CD14-positive monocyte (primary cell): ENCODE measurements at regions not wholly inside any gene's neighbourhood (a gene's known extent, or its start where the extent isn't known, plus 50 kb on each side); places are given as distances from the start of the nearest gene placed in this dataset.

Experiments
- DNase-seq, 3 donors: peaks; one replicate each; pipeline ENCODE4 v3.0.0-alpha.2; 2011 to 2022
- H2AFZ ChIP-seq: 2 replicates; pipeline ENCODE4 v1.6.0; 2012; ENCODE audit warnings: mild to moderate bottlenecking, low read depth, low read length, inconsistent platforms; ENCODE audit not compliant: insufficient read depth, poor library complexity, severe bottlenecking
- H3K27ac ChIP-seq, 2 donors: 1 replicate in 1 of 2; 2 replicates in 1 of 2; pipeline ENCODE4 v1.5.1; 2012 to 2013; ENCODE audit warnings: low read length in 2 of 2, control low read depth in 1 of 2, inconsistent platforms in 1 of 2, low read depth in 1 of 2, mild to moderate bottlenecking in 1 of 2
- H3K27me3 ChIP-seq, 2 donors: one replicate each; pipeline versions ENCODE4 v1.6.0 to v1.6.1; 2011 to 2013; ENCODE audit warnings: low read length in 2 of 2; ENCODE audit not compliant: control insufficient read depth in 2 of 2, insufficient read depth in 2 of 2
- H3K36me3 ChIP-seq, 2 donors: replicated peaks in 1 of 2; 1 replicate in 1 of 2; 2 replicates in 1 of 2; pipeline versions ENCODE4 v1.5.1 to v1.6.1; 2012 to 2013; ENCODE audit warnings: low read length in 2 of 2, control low read depth in 1 of 2, inconsistent platforms in 1 of 2, mild to moderate bottlenecking in 1 of 2; ENCODE audit not compliant: insufficient read depth in 2 of 2, control insufficient read depth in 1 of 2
- H3K4me1 ChIP-seq, 2 donors: 1 replicate in 1 of 2; 2 replicates in 1 of 2; pipeline versions ENCODE4 v1.5.1 to v1.6.1; 2012 to 2013; ENCODE audit warnings: low read length in 2 of 2, control low read depth in 1 of 2, inconsistent platforms in 1 of 2, mild to moderate bottlenecking in 1 of 2, moderate library complexity in 1 of 2; ENCODE audit not compliant: insufficient read depth in 2 of 2, control insufficient read depth in 1 of 2
- H3K4me2 ChIP-seq: replicated peaks from 2 replicates; pipeline ENCODE3; 2012; ENCODE audit warnings: low read length, moderate library complexity, mild to moderate bottlenecking; ENCODE audit not compliant: poor library complexity, severe bottlenecking; ENCODE audit errors: extremely low read depth
- H3K4me3 ChIP-seq, 3 experiments: fragments of 200-600 bp in 1 of 3; sonication (generic) in 1 of 3; replicated peaks in 1 of 3; 1 replicate in 2 of 3; 2 replicates in 1 of 3; pipeline ENCODE4 v1.5.1; 2011 to 2013; ENCODE audit warnings: low read length in 3 of 3, mild to moderate bottlenecking in 3 of 3, control low read depth in 2 of 3, low read depth in 2 of 3, inconsistent platforms in 1 of 3, moderate library complexity in 1 of 3
- H3K79me2 ChIP-seq: 2 replicates; pipeline ENCODE4 v1.6.0; 2012; ENCODE audit warnings: mild to moderate bottlenecking, control low read depth, inconsistent platforms, low read length, moderate library complexity; ENCODE audit not compliant: insufficient read depth
- H3K9ac ChIP-seq: 2 replicates; pipeline ENCODE4 v1.6.0; 2017; ENCODE audit warnings: low read length, mild to moderate bottlenecking; ENCODE audit not compliant: insufficient read depth, poor library complexity, severe bottlenecking
- H3K9me3 ChIP-seq, 2 donors: replicated peaks in 1 of 2; 1 replicate in 1 of 2; 2 replicates in 1 of 2; pipeline versions ENCODE4 v1.5.1 to v1.6.1; 2012 to 2013; ENCODE audit warnings: low read length in 2 of 2, control low read depth in 1 of 2; ENCODE audit not compliant: control insufficient read depth in 1 of 2, insufficient read depth in 1 of 2
- H4K20me1 ChIP-seq: 2 replicates; pipeline ENCODE4 v1.6.0; 2012; ENCODE audit warnings: mild to moderate bottlenecking, low read length, control low read depth, moderate library complexity; ENCODE audit not compliant: insufficient read depth
- H3K27ac Mint-ChIP-seq, 7 donors: one replicate each; pipeline ENCODE4 v1.8.0; 2020; ENCODE audit warnings: mild to moderate bottlenecking in 7 of 7, mixed read lengths in 7 of 7, moderate library complexity in 6 of 7, inconsistent platforms in 2 of 7
- H3K27me3 Mint-ChIP-seq, 3 donors: one replicate each; pipeline ENCODE4 v1.8.0; 2021 to 2022; ENCODE audit warnings: low read depth in 3 of 3, mild to moderate bottlenecking in 3 of 3, mixed read lengths in 3 of 3, moderate library complexity in 3 of 3, inconsistent platforms in 1 of 3
- H3K36me3 Mint-ChIP-seq, 2 donors: one replicate each; pipeline ENCODE4 v1.8.0; 2020; ENCODE audit warnings: mixed read lengths in 2 of 2, inconsistent platforms in 1 of 2, mild to moderate bottlenecking in 1 of 2
- H3K4me1 Mint-ChIP-seq: one replicate; pipeline ENCODE4 v1.8.0; 2020; ENCODE audit warnings: mild to moderate bottlenecking, mixed read lengths
- H3K4me3 Mint-ChIP-seq, 2 donors: one replicate each; pipeline ENCODE4 v1.8.0; 2020; ENCODE audit warnings: mild to moderate bottlenecking in 2 of 2, mixed read lengths in 2 of 2, moderate library complexity in 1 of 2
- H3K9me3 Mint-ChIP-seq, 7 donors: one replicate each; pipeline ENCODE4 v1.8.0; 2020 to 2022; ENCODE audit warnings: mixed read lengths in 7 of 7, mild to moderate bottlenecking in 6 of 7, moderate library complexity in 6 of 7, inconsistent platforms in 2 of 7
- CTCF ChIP-seq: fragments of 200-600 bp; IDR thresholded peaks from one replicate; pipeline ENCODE4 v1.8.0; 2022; ENCODE audit warnings: antibody characterized with exemption, mild to moderate bottlenecking
- whole genome bisulfite sequencing: methylation state at CpG from one replicate; pipeline ENCODE4 v1.1.5; 2013; ENCODE audit warnings: missing lambda C conversion rate; ENCODE audit not compliant: insufficient coverage; 5-methylcytosine and 5-hydroxymethylcytosine counted together
- intact Hi-C, 2 donors: fragments of 100-400 bp; cut with micrococcal nuclease; formaldehyde crosslinking; loops; one replicate each; pipeline versions ENCODE4 v1.15.0 to v1.15.1; 2023

- no peaks in the 10 kb centered on the region for H4K20me1 ChIP-seq
- no peak overlapping the region for H3K27ac Mint-ChIP-seq
- H3K27me3 Mint-ChIP-seq = peaks cover 9 to 21% (median 15%) of the 10 kb centered on the region in 3 donors
- no peak overlapping the region for H3K27ac ChIP-seq
- no peaks in the 10 kb centered on the region for H3K79me2 ChIP-seq
- H3K36me3 Mint-ChIP-seq = no peaks in the 10 kb centered on the region
- no peak overlapping the region for H3K4me2 ChIP-seq
- H3K9me3 Mint-ChIP-seq = peaks cover 12 to 55% (median 33%) of the 10 kb centered on the region in 7 donors
- H3K9ac ChIP-seq = no peak overlapping the region
- no CpG with 5 or more reads among the region's 3 CpGs for WGBS
- no peak overlapping the region for H3K4me3 ChIP-seq
- no peaks in the 10 kb centered on the region for H3K4me1 Mint-ChIP-seq
- no peaks in the 10 kb centered on the region for H3K4me1 ChIP-seq
- intact Hi-C loops = no loop called here
- no peak for DNase-seq
- peaks cover 0 to 6% of the 10 kb centered on the region in 2 donors for H3K27me3 ChIP-seq
- no peak for TF ChIP-seq CTCF
- peaks cover 24 to 40% of the 10 kb centered on the region in 2 donors for H3K9me3 ChIP-seq
- H2AFZ ChIP-seq = no peak overlapping the region
- H3K4me3 Mint-ChIP-seq = no peak overlapping the region
- no peaks in the 10 kb centered on the region for H3K36me3 ChIP-seq
Observed at GRCh38 chr10:130250127-130250526, 113.9 kb downstream of the GLRX3 start.

GRCh38 chr10:130251766-130252165 lies 115.6 kb downstream of the GLRX3 start:
- no peaks in the 10 kb centered on the region for H3K27me3 ChIP-seq
- no peak for DNase-seq
- no peak for TF ChIP-seq CTCF
- H3K9ac ChIP-seq = no peak overlapping the region
- H3K36me3 ChIP-seq = no peaks in the 10 kb centered on the region
- Mint-ChIP-seq H3K27me3 (peaks cover 4 to 14% (median 11%) of the 10 kb centered on the region in 3 donors), H3K36me3 (no peaks in the 10 kb centered on the region), H3K27ac (peak overlapping the region in 1 of 7 donors; percentile 7), H3K9me3 (peaks cover 4 to 45% (median 20%) of the 10 kb centered on the region in 7 donors), H3K4me1 (no peaks in the 10 kb centered on the region), H3K4me3 (no peak overlapping the region)
- intact Hi-C loops = no loop called here
- no peak overlapping the region for H3K4me2 ChIP-seq
- H3K4me3 ChIP-seq = no peak overlapping the region
- no peak overlapping the region for H3K27ac ChIP-seq
- H3K4me1 ChIP-seq = no peaks in the 10 kb centered on the region
- H2AFZ ChIP-seq = no peak overlapping the region
- H3K9me3 ChIP-seq = peaks cover 8 to 30% of the 10 kb centered on the region in 2 donors
- no peaks in the 10 kb centered on the region for H4K20me1 ChIP-seq
- no peaks in the 10 kb centered on the region for H3K79me2 ChIP-seq
- 95% methylated on average over 4 of the region's 4 CpGs for WGBS
